CD4-positive, alpha-beta T cell treated with Interleukin-4 for 1 hour (primary cell): ENCODE measurements at regions not wholly inside any gene's neighbourhood (a gene's known extent, or its start where the extent isn't known, plus 50 kb on each side); places are given as distances from the start of the nearest gene placed in this dataset.

Experiments
- DNase-seq, 2 donors: peaks; one replicate each; pipeline ENCODE4 v3.0.0-alpha.2; 2020 to 2022

GRCh38 chr14:61627612-61628011 lies 67.7 kb upstream of the HIF1A start:
- DNase-seq = no peak

DNA sequence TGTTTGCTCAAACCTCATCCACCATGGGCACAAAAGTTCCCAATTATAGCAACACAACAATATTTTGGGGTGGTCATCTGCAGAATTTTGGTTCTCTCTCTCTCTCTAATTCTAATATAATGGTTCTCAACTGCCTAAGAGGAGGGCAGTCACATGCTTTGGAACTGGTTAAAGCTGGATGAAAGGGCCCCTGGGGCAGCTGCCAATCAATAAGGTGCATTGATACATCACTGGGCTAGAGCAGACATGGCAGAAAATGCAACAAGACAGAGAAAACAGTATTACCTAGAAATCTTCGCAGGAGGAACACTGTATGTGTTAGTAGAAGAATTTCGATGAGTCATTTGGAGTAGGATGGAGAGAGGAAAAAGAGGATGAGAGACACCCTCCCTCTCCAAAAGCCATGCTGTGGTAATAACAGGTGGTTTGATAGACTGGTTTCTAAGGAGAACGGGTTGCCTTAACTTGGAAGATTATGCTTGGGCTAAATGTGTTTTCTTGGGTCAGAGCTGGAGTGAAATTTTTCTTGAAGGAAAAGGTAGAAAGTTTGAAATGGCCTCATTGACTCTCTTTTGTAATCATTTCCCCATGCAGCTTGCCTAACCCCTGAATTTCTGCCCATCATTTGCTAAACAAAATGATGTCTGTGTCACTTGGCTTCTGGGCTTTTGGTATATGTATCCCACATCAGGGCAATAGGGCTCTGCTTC lies 67.1 kb upstream of the HIF1A start:
- DNase-seq = no peak

GRCh38 chr14:61630399-61631044 lies 64.8 kb upstream of the HIF1A start:
- no peak for DNase-seq

DNA sequence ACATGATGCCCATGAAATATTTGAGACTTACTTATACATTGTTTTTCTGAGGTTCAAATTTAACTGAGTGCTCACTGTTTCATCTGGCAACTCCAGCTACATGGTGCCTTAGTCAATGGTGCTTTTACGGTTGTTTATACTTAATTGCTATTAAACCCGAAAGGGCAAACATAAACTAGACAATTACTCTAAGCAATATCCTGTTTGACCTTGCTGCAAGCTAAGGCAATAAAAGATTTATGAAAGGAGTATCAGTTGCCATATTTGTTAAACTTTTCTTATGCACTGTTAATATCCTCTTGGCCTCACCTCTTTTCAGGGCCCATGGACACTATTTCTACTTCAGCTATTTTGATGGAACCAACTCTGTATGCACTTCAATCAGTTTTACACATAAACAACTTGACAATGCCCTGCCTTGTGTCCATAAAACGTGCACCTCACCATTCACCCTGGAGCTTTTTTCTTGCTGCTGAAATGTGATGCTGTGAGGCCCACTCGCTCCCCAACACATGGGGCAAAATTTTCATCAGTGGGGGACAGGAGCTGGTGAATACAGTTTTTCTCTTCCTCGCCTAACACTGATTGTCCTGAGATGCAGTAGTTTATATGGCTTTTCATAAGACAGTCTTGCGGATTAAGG lies 64.1 kb upstream of the HIF1A start:
- no peak for DNase-seq

- no peak for DNase-seq
These were observed 62.9 kb upstream of the HIF1A start for GRCh38 chr14:61632401-61632800.

DNA sequence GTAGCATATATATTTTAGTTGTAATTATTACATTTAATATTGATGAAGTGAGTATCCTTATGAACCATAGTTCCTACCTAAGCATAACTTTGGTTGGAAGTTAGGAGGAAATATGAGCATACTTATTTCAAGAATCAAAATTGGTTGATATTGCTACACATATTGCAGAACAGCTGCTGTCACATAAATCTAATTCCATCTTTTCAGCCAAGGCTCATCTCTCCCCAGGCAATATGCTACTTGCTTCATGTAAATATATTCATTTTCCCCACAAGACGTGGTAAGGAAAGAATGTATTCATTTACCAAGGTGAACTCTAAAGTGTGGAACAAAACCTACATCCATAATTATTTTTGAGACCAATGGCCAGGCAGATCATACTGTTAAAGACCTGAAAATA lies 62.5 kb upstream of the HIF1A start:
- no peak for DNase-seq

- DNase-seq = no peak
These were observed 59.0 kb upstream of the HIF1A start for GRCh38 chr14:61636291-61636690.

- DNase-seq = no peak
These were observed 58.5 kb upstream of the HIF1A start for GRCh38 chr14:61636779-61637178.

- no peak for DNase-seq
These were observed 56.5 kb upstream of the HIF1A start for GRCh38 chr14:61638595-61639387.

- DNase-seq = no peak
These were observed 54.9 kb upstream of the HIF1A start for GRCh38 chr14:61640158-61641136.

DNA sequence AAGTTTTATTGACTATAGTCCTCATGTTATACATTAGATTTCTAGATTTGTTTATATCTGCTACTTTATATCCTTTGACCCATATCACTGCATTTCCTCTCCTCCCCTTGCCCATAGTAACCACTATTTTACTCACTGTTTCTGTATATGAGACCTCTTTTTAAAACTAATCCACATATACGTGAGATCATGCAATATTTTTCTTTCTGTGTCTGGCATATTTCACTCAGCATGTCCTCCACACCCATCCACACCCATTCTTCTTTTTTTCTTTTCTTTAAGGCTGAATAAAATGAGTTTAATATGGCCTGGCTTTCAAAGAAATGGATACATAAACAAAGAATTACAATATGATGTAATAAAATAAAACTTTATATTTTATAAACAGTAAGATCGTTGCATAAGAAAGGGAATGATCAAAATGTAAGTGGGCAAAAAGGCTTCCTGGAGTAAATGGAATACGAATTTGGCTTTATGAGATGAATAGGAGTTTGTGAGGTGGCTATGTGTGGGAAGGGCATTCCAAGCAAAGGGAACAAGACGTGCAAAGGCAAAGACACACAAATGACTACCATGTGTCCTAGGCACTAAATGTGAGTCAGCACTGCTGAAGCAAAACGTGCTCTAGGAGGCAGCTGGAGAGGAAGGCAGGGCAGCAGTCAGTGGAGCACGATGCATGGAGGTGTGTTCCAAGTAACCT lies 53.2 kb upstream of the HIF1A start:
- no peak for DNase-seq

GRCh38 chr14:61642614-61642982 lies 52.7 kb upstream of the HIF1A start:
- DNase-seq = no peak

DNA sequence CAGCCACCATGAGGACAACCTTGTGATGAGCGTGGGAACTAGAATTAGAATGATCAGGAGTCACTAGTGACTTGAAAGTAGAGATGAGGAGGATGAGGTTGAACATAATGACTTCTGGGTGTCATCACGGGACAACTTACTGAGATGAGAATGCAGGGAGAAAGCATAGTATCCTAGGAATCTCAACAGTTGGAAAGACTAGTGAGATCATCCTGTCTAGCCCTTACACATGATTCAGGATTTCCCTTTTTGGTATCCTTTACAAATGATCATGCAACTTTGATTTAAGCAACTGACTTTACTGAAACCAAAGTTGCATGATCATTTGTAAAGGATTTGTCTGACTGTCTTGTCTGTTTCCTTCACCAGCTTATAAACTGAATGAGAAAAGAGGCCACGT lies 51.8 kb upstream of the HIF1A start:
- no peak for DNase-seq

GRCh38 chr14:61644175-61644574 lies 51.1 kb upstream of the HIF1A start:
- DNase-seq = no peak

- no peak for DNase-seq
These were observed 50.5 kb upstream of the HIF1A start for GRCh38 chr14:61644834-61645233.

DNA sequence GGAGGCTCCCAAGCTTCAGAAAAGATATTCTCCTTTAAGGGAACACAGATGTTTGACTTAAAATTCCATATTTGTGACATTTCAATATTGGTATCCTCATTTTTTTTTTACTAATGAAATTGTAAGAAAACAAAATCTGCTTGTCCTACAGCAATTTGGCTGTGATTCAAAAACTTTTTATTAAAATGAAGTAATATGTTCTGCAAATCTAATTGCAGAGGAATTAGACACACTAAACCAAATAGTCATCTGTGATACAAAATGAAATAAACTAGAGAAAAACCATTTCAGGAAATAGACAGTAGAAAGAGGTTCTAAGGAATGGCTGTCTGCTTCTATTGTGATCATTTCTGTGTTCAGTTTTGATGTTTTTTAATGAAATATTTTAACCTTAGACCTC lies 50.1 kb upstream of the HIF1A start:
- no peak for DNase-seq
